H1 (cell line): ENCODE measurements at regions not wholly inside any gene's neighbourhood (a gene's known extent, or its start where the extent isn't known, plus 50 kb on each side); places are given as distances from the start of the nearest gene placed in this dataset.
A peak's percentile ranks its signal among the peaks of the same experiment; 100 is the strongest.

Experiments used
- CTCF ChIA-PET: fragments of 300-600 bp; sonication (Branson Sonifier 250); formaldehyde crosslinking; loops from one replicate; lab custom pipeline; 2021; ENCODE audit not compliant: partially characterized antibody; lab: Charles Lee
- POLR2A ChIA-PET: fragments of 300-600 bp; sonication (Branson Sonifier 250); formaldehyde crosslinking; loops from one replicate; lab custom pipeline; 2021; ENCODE audit warnings: inconsistent platforms; ENCODE audit not compliant: partially characterized antibody; lab: Charles Lee
- DNase-seq, 2 experiments: peaks; one replicate each; pipeline versions ENCODE4 v3.0.0 to v3.0.0-alpha.2; 2010 to 2022; ENCODE audit warnings: low spot score in 2 of 2, low read depth in 1 of 2, mixed read lengths in 1 of 2
- FAIRE-seq: peaks from 2 replicates; lab custom pipeline; 2011; peaks lifted over from hg19 to GRCh38; lab: Jason Lieb, UNC
- H2AFZ ChIP-seq: 2 replicates; pipeline ENCODE4 v1.8.1; 2012; ENCODE audit warnings: low read length, inconsistent platforms
- H2AK5ac ChIP-seq: 2 replicates; pipeline ENCODE4 v1.6.1; 2013; ENCODE audit warnings: low read depth, low read length
- H2BK120ac ChIP-seq: replicated peaks from 2 replicates; pipeline ENCODE3; 2013; ENCODE audit warnings: low read depth, low read length, inconsistent platforms
- H2BK12ac ChIP-seq: 2 replicates; pipeline ENCODE4 v1.6.1; 2013; ENCODE audit warnings: low read depth, low read length
- H2BK15ac ChIP-seq: 2 replicates; pipeline ENCODE4 v1.6.1; 2013; ENCODE audit warnings: low read length
- H2BK20ac ChIP-seq: 2 replicates; pipeline ENCODE4 v1.6.1; 2013; ENCODE audit warnings: low read length
- H2BK5ac ChIP-seq: 2 replicates; pipeline ENCODE4 v1.6.1; 2013; ENCODE audit warnings: low read depth, low read length
- H3K14ac ChIP-seq: 2 replicates; pipeline ENCODE4 v1.6.1; 2013; ENCODE audit warnings: inconsistent platforms; ENCODE audit not compliant: insufficient read length
- H3K18ac ChIP-seq: 2 replicates; pipeline ENCODE4 v1.6.1; 2013; ENCODE audit warnings: low read length; ENCODE audit errors: extremely low read depth
- H3K23ac ChIP-seq: 2 replicates; pipeline ENCODE4 v1.6.1; 2013; ENCODE audit warnings: inconsistent platforms; ENCODE audit not compliant: insufficient read length
- H3K23me2 ChIP-seq: 2 replicates; pipeline ENCODE4 v1.6.1; 2013; ENCODE audit warnings: low read depth, low read length
- H3K27ac ChIP-seq: 2 replicates; pipeline ENCODE4 v1.6.1; 2011; ENCODE audit warnings: low read depth, low read length, inconsistent platforms
- H3K27me3 ChIP-seq, 4 experiments: replicated peaks in 1 of 4; 1 replicate in 1 of 4; 2 replicates in 3 of 4; pipeline versions ENCODE4 v1.6.1 to v1.8.1; 2011 to 2013; ENCODE audit warnings: low read length in 3 of 4, mild to moderate bottlenecking in 3 of 4, inconsistent platforms in 2 of 4, mixed read lengths in 2 of 4, moderate library complexity in 1 of 4; ENCODE audit not compliant: control insufficient read depth in 3 of 4, insufficient read depth in 3 of 4; ENCODE audit errors: extremely low read depth in 1 of 4
- H3K36me3 ChIP-seq, 4 experiments: 2 replicates each; pipeline versions ENCODE4 v1.6.1 to v1.8.1; 2011 to 2013; ENCODE audit warnings: mild to moderate bottlenecking in 4 of 4, low read length in 3 of 4, moderate library complexity in 2 of 4, control low read depth in 1 of 4, inconsistent platforms in 1 of 4; ENCODE audit not compliant: insufficient read depth in 4 of 4, control insufficient read depth in 2 of 4
- H3K4ac ChIP-seq: replicated peaks from 2 replicates; pipeline ENCODE3; 2013; ENCODE audit warnings: low read length, low read depth, mixed read lengths, inconsistent platforms; ENCODE audit not compliant: insufficient read length
- H3K4me1 ChIP-seq, 4 experiments: replicated peaks in 1 of 4; 1 replicate in 1 of 4; 2 replicates in 3 of 4; pipeline versions ENCODE4 v1.6.1 to v1.8.1; 2011 to 2013; ENCODE audit warnings: low read length in 3 of 4, inconsistent platforms in 2 of 4, mixed read lengths in 1 of 4; ENCODE audit not compliant: insufficient read depth in 4 of 4, control insufficient read depth in 3 of 4
- H3K4me2 ChIP-seq, 2 experiments: 2 replicates each; pipeline versions ENCODE4 v1.6.1 to v1.8.1; 2011 to 2013; ENCODE audit warnings: low read depth in 2 of 2, low read length in 2 of 2, control low read depth in 1 of 2, inconsistent platforms in 1 of 2, mild to moderate bottlenecking in 1 of 2; ENCODE audit not compliant: insufficient read depth in 1 of 2
- H3K4me3 ChIP-seq, 4 experiments: fragments of 200-600, 300-600 bp in 1 of 4; sonication (generic), shearing (Covaris generic), sonication (Bioruptor Twin) in 1 of 4; 2 replicates each; pipeline versions ENCODE4 v1.5.1 to v1.8.1; 2011 to 2016; ENCODE audit warnings: low read length in 4 of 4, low read depth in 3 of 4, control low read depth in 2 of 4, inconsistent platforms in 2 of 4, mild to moderate bottlenecking in 2 of 4, mixed read lengths in 1 of 4, moderate library complexity in 1 of 4; ENCODE audit not compliant: insufficient read depth in 2 of 4; ENCODE audit errors: extremely low read depth in 1 of 4
- H3K56ac ChIP-seq: replicated peaks from 2 replicates; pipeline ENCODE3; 2013; ENCODE audit warnings: low read depth, mild to moderate bottlenecking, mixed read lengths, low read length, inconsistent platforms; ENCODE audit not compliant: insufficient read length
- H3K79me1 ChIP-seq: 2 replicates; pipeline ENCODE4 v1.6.1; 2013; ENCODE audit warnings: low read depth, low read length, control low read depth
- H3K79me2 ChIP-seq, 2 experiments: 2 replicates each; pipeline versions ENCODE4 v1.6.1 to v1.8.1; 2012 to 2013; ENCODE audit warnings: low read length in 2 of 2, mild to moderate bottlenecking in 2 of 2, inconsistent platforms in 1 of 2; ENCODE audit not compliant: insufficient read depth in 2 of 2, control insufficient read depth in 1 of 2
- H3K9ac ChIP-seq, 4 experiments: replicated peaks in 1 of 4; 1 replicate in 1 of 4; 2 replicates in 3 of 4; pipeline versions ENCODE4 v1.6.1 to v1.8.1; 2011 to 2013; ENCODE audit warnings: low read depth in 3 of 4, low read length in 3 of 4, control low read depth in 2 of 4, mild to moderate bottlenecking in 2 of 4, moderate library complexity in 2 of 4, inconsistent platforms in 1 of 4; ENCODE audit errors: extremely low read depth in 1 of 4
- H3K9me3 ChIP-seq, 2 experiments: 2 replicates each; pipeline versions ENCODE4 v1.6.1 to v1.8.1; 2012 to 2013; ENCODE audit warnings: mild to moderate bottlenecking in 2 of 2, moderate library complexity in 2 of 2, control low read depth in 1 of 2, inconsistent platforms in 1 of 2, low read depth in 1 of 2, low read length in 1 of 2, mixed read lengths in 1 of 2; ENCODE audit not compliant: insufficient read depth in 2 of 2
- H4K20me1 ChIP-seq, 2 experiments: replicated peaks in 1 of 2; 2 replicates each; pipeline versions ENCODE3 to v1.8.1; 2011 to 2013; ENCODE audit warnings: inconsistent platforms in 2 of 2, low read length in 2 of 2, mild to moderate bottlenecking in 1 of 2; ENCODE audit not compliant: insufficient read depth in 2 of 2, control insufficient read depth in 1 of 2
- H4K5ac ChIP-seq: 2 replicates; pipeline ENCODE4 v1.6.1; 2013; ENCODE audit warnings: low read length, low read depth, mixed read lengths, inconsistent platforms; ENCODE audit not compliant: insufficient read length
- H4K8ac ChIP-seq: 2 replicates; pipeline ENCODE4 v1.8.0; 2013; ENCODE audit warnings: mild to moderate bottlenecking, moderate library complexity, low read length, inconsistent platforms; ENCODE audit not compliant: insufficient read depth; ENCODE audit errors: extremely low read depth
- H4K91ac ChIP-seq: replicated peaks from 2 replicates; pipeline ENCODE3; 2013; ENCODE audit warnings: low read length, mixed read lengths, inconsistent platforms; ENCODE audit not compliant: insufficient read length
- CEBPB ChIP-seq: IDR thresholded peaks from 2 replicates; pipeline ENCODE4 v1.6.1; 2012; ENCODE audit warnings: low read depth, low read length
- CHD1 ChIP-seq: IDR thresholded peaks from 2 replicates; pipeline ENCODE4 v1.6.1; 2012; ENCODE audit warnings: low read depth, low read length, improper control_type of control experiment
- EZH2 ChIP-seq: fragments of 200-600 bp; sonication (generic); IDR thresholded peaks from 2 replicates; pipeline ENCODE4 v1.7.1; 2012; ENCODE audit warnings: low read depth, mild to moderate bottlenecking, moderate library complexity, low read length, inconsistent platforms; ENCODE audit not compliant: severe bottlenecking
- GTF2F1 ChIP-seq: IDR thresholded peaks from 2 replicates; pipeline ENCODE4 v1.6.1; 2012; ENCODE audit warnings: low read depth, low read length, improper control_type of control experiment, borderline replicate concordance
- JUN ChIP-seq: IDR thresholded peaks from 2 replicates; pipeline ENCODE4 v1.6.1; 2011; ENCODE audit warnings: low read depth, mild to moderate bottlenecking, improper control_type of control experiment, low read length
- NRF1 ChIP-seq: IDR thresholded peaks from 2 replicates; pipeline ENCODE4 v1.6.1; 2011; ENCODE audit warnings: mild to moderate bottlenecking, low read depth, low read length, improper control_type of control experiment
- WGBS, 2 experiments: shearing (Covaris generic) in 1 of 2; methylation state at CpG; one replicate each; pipeline versions ENCODE4 v1.1.6 to v1.1.7; 2013 to 2015; ENCODE audit warnings: low lambda C conversion rate in 2 of 2, mixed read lengths in 2 of 2, inconsistent platforms in 1 of 2, low coverage in 1 of 2, missing lambda C conversion rate in 1 of 2; ENCODE audit not compliant: insufficient replicate concordance in 2 of 2, insufficient coverage in 1 of 2, insufficient read length in 1 of 2; ENCODE audit errors: extremely low coverage in 1 of 2, missing lambda C conversion rate in 1 of 2; 5-methylcytosine and 5-hydroxymethylcytosine counted together

GRCh38 chr6:166861304-166861703 lies 95.0 kb downstream of the RNASET2 start:
- Histone ChIP-seq H4K20me1 (no peaks in the 10 kb centered on the region), H3K27me3 (peaks cover 0 to 10% (median 3%) of the 10 kb centered on the region in 4 experiments; a peak in 3 of 7 replicates), H2BK120ac (no peak overlapping the region), H2BK15ac (no peak overlapping the region), H4K91ac (no peak overlapping the region), H2AK5ac (no peak overlapping the region), H3K79me2 (no peaks in the 10 kb centered on the region), H3K18ac (no peak overlapping the region), H4K5ac (no peak overlapping the region), H3K27ac (no peak overlapping the region), H3K9me3 (no peaks in the 10 kb centered on the region), H3K56ac (no peak overlapping the region), H3K23ac (no peak overlapping the region), H3K79me1 (no peaks in the 10 kb centered on the region), H3K14ac (no peak overlapping the region), H3K4me1 (peaks cover 0 to 5% (median 0%) of the 10 kb centered on the region in 4 experiments; a peak in 3 of 7 replicates), H2BK5ac (no peak overlapping the region), H3K4ac (no peak overlapping the region), H3K9ac (no peak overlapping the region), H2AFZ (no peak overlapping the region), H3K4me2 (peak overlapping the region; percentile 83 to 93; a peak in 3 of 4 replicates), H2BK12ac (no peak overlapping the region), H4K8ac (no peak overlapping the region), H3K23me2 (peaks cover 10% of the 10 kb centered on the region), H3K4me3 (peak overlapping the region in 1 of 4 experiments; percentile 73; a peak in 3 of 8 replicates), H3K36me3 (no peaks in the 10 kb centered on the region), H2BK20ac (no peak overlapping the region)
- WGBS, 2 experiments: 85% methylated on average over 5 of the region's 5 CpGs; no CpG with 5 or more reads in 1 of the 2 experiments
- TF ChIP-seq JUN: no peak
- TF ChIP-seq EZH2: no peak
- TF ChIP-seq CHD1: no peak
- no peak for TF ChIP-seq NRF1
- TF ChIP-seq GTF2F1: no peak
- TF ChIP-seq CEBPB: no peak
- POLR2A ChIA-PET: interaction anchor here (0.6 kb wide), 1 partner anchor 9 kb away, joined by 3 read pairs; no protein-coding TSS in a partner anchor
- FAIRE-seq: no peak
- no peak for DNase-seq
- CTCF ChIA-PET: no interaction called here
